ENCODE measurements at regions not wholly inside any gene's neighbourhood (a gene's known extent, or its start where the extent isn't known, plus 50 kb on each side); places are given as distances from the start of the nearest gene placed in this dataset.

DNA sequence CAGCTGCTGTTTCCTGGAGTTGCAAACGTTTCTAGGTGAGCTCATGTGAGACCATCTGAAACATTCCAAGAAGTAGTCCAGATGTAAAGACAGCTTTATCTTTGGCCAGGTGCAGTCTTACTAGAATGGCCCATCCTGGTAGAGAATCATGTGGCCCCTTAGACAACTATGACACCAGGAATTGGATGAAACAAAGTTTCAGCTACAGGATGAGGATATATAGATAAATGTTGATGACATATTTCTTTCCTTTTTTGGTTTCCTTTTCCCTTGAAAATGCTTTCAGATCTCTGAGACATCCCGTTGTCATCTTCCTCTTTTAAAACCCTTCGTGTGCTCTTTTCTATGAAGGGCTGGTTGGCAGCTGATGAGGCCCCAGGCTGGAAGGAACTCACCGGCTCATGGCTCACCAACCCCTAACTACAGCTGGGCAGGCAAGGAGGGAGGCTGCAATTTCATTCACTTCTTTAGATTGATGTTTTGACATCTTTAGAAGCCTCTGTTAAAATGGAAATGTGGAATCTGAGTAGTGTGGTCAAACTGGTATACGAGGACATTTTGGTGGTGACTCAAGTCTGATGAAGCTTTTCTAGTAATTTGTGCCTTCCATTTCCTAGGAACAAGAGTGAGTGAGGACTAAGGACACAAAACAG is 167.9 kb upstream of the TNFAIP3 start:
- no peaks in the 10 kb centered on the region for H3K27me3 ChIP-seq (ENCODE audit: control insufficient read depth, insufficient read depth, low read length)
- DNase-seq, result no peak
- H3K36me3 ChIP-seq (replicated peaks; ENCODE audit: control insufficient read depth, insufficient read depth, low read length), result no peaks in the 10 kb centered on the region
- H3K4me3 ChIP-seq (ENCODE audit: insufficient read depth, low read depth, low read length), result no peak overlapping the region

GRCh38 chr6:137700161-137700560 is 166.9 kb upstream of the TNFAIP3 start:
- Histone ChIP-seq H3K36me3 (replicated peaks; ENCODE audit: control insufficient read depth, insufficient read depth, low read length) (no peaks in the 10 kb centered on the region), H3K27me3 (ENCODE audit: control insufficient read depth, insufficient read depth, low read length) (no peaks in the 10 kb centered on the region), H3K4me3 (ENCODE audit: insufficient read depth, low read depth, low read length) (no peak overlapping the region)
- no peak for DNase-seq

GRCh38 chr6:137700751-137701477 is 166.1 kb upstream of the TNFAIP3 start:
- DNase-seq, result no peak
- no peak overlapping the region for H3K4me3 ChIP-seq (ENCODE audit: insufficient read depth, low read depth, low read length)

GRCh38 chr6:137701942-137702341 is 165.1 kb upstream of the TNFAIP3 start:
- H3K4me3 ChIP-seq (ENCODE audit: insufficient read depth, low read depth, low read length), result no peak overlapping the region
- DNase-seq, result no peak
- H3K27me3 ChIP-seq (ENCODE audit: control insufficient read depth, insufficient read depth, low read length), result no peaks in the 10 kb centered on the region
- no peaks in the 10 kb centered on the region for H3K36me3 ChIP-seq (replicated peaks; ENCODE audit: control insufficient read depth, insufficient read depth, low read length)

More at GRCh38 chr6:137700751-137701477, 166.1 kb upstream of the TNFAIP3 start:
- Histone ChIP-seq H3K27me3 (ENCODE audit: control insufficient read depth, insufficient read depth, low read length) (no peaks in the 10 kb centered on the region), H3K36me3 (replicated peaks; ENCODE audit: control insufficient read depth, insufficient read depth, low read length) (no peaks in the 10 kb centered on the region)

GRCh38 chr6:137702791-137703424 is 164.2 kb upstream of the TNFAIP3 start:
- Histone ChIP-seq H3K27me3 (ENCODE audit: control insufficient read depth, insufficient read depth, low read length) (no peaks in the 10 kb centered on the region), H3K4me3 (ENCODE audit: insufficient read depth, low read depth, low read length) (no peak overlapping the region), H3K36me3 (replicated peaks; ENCODE audit: control insufficient read depth, insufficient read depth, low read length) (no peaks in the 10 kb centered on the region)
- DNase-seq, result no peak

- no peaks in the 10 kb centered on the region for H3K36me3 ChIP-seq (replicated peaks; ENCODE audit: control insufficient read depth, insufficient read depth, low read length)
- no peak for DNase-seq
- no peaks in the 10 kb centered on the region for H3K27me3 ChIP-seq (ENCODE audit: control insufficient read depth, insufficient read depth, low read length)
Observed at GRCh38 chr6:137704802-137705159, 162.3 kb upstream of the TNFAIP3 start.

DNA sequence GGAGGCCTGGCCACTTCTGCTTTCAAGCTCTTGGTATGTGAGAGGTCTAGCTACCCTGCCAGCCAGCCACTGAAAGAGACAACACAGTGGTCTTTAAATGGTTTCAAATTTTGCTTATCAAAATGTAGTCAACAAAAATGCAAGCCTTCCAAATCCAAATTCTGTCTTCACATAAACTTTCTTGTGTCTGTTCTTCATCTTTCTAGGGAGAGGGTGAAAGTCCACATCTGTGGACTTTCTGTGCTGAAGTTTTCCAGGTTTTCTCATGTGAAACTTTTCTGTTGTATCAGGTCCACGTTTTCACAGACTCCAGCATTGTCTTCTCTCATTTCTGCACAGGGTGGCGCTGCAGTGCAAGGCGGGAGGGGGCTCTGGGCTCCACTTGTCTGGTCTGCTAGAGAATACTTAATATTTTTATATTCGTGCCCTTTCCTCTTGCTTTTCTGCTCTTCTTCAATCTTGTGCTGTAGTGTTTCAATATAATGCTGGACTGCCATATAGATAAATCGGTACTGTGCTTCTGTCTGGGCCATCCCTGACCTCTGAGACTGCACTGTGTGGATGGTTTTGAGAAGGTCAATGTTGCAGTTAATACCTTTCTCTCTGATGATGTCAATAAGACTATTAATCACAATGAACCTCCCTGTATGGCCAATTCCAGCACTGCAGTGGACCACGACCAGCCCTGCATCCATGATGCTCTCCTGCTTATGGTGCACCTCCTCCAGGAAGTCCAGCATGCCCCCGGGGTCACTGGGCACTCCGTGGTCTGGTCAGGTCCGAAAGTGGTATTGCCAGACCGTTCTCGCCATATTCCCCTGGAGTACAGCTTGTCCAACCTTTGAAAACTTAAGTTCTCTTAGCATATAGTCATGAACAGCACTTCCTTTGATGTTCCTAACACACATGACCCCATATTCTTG is 161.6 kb upstream of the TNFAIP3 start:
- Histone ChIP-seq H3K27me3 (ENCODE audit: control insufficient read depth, insufficient read depth, low read length) (no peaks in the 10 kb centered on the region), H3K36me3 (replicated peaks; ENCODE audit: control insufficient read depth, insufficient read depth, low read length) (no peaks in the 10 kb centered on the region)
- DNase-seq, result peak; percentile 51

More at GRCh38 chr6:137704802-137705159, 162.3 kb upstream of the TNFAIP3 start:
- no peak overlapping the region for H3K4me3 ChIP-seq (ENCODE audit: insufficient read depth, low read depth, low read length)

DNA sequence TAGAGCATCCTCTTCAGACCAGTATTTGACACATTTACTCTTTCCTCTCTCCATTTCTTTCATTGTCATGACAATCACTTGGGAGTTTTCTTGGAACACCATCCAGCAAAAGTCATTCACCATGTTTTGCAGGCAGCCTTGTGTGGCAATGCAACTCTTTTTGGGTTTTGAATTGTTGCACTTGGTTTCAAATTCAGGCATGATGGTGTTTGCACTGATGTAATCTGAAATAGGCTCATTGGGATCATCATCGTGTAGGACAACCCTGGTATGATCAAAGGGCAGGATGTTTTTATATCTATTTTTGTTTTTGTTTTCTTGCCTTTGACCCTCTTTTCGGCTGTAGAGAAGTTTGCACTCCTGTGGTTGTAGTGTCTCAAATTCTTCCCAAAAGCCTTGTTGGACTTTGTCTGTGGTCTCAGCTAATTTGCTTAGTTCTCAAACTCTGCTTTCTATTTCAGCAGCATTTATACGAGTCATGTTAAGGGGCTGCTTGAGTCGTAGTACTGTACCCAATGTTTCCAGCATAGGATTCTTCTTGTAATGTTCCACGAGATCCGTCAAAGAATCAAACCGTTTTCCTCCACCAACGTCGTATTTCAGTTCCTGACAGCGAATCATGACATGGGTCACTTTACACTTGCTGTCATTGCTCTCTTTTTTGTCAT is 160.8 kb upstream of the TNFAIP3 start:
- Histone ChIP-seq H3K4me3 (ENCODE audit: insufficient read depth, low read depth, low read length) (no peak overlapping the region), H3K36me3 (replicated peaks; ENCODE audit: control insufficient read depth, insufficient read depth, low read length) (no peaks in the 10 kb centered on the region), H3K27me3 (ENCODE audit: control insufficient read depth, insufficient read depth, low read length) (no peaks in the 10 kb centered on the region)
- DNase-seq, result no peak

More for the DNA sequence above, 161.6 kb upstream of the TNFAIP3 start:
- no peak overlapping the region for H3K4me3 ChIP-seq (ENCODE audit: insufficient read depth, low read depth, low read length)

DNA sequence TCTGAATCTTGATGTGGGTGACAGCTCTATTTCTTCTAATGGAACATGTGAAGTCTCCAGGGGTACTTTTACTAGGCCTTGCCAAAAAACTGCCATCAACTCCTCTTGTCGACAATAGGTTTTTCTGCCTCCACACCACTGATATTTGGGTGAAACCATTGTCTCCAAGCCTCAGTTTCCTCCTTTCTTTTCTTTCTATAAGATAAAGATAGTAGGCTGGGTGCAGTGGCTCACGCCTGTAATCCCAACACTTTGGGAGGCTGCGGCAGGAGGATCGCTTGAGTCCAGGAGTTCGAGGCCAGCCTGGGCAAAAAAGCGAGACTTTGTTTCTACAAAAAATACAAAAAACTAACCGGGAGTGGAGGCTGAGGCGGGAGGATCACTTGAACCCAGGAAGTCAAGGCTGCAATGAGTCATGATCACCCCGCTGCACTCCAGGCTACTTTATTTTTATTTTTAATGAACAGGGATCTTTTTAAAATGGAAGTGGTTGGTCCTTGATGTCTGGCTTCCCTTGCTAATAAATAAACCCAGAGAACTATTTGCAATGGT is 159.9 kb upstream of the TNFAIP3 start:
- no peak for DNase-seq
- Histone ChIP-seq H3K36me3 (replicated peaks; ENCODE audit: control insufficient read depth, insufficient read depth, low read length) (no peaks in the 10 kb centered on the region), H3K4me3 (ENCODE audit: insufficient read depth, low read depth, low read length) (no peak overlapping the region)

DNA sequence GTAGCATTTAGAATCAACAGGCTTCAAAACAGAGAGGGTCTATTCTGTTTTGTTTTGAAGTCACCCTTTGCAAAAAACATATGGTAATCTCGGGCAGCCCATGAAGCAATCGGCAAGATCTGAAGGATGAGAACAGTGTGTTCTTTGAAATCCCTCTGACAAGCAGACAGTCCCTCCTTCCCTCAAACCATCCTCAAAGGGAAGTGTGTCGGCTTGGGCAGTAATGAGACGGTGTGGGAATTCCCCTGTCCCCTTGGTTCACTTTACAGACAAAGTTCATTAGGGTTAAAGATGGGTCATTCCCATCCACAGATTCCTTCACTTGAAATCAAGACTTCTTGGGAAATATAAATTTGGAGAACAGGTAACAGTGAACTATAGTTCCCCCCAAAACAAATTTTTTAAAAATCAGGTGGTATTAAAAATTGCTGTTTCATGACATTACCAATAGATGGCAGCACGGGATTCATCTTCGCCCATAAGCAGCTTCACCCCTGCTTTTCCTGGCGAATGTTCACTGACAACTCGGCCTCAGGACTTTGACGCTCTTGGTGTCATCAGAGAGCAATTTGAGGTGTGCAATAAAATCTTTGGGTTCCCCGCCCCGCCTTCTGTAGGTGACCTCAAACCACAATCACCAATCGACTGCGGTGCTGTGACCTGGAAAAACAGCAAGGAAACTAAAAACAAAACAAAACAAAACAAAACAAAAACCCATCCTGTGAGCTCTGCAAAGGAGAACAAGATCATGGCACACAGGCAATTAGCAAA is 159.3 kb upstream of the TNFAIP3 start:
- H3K36me3 ChIP-seq (replicated peaks; ENCODE audit: control insufficient read depth, insufficient read depth, low read length), result no peaks in the 10 kb centered on the region
- no peaks in the 10 kb centered on the region for H3K27me3 ChIP-seq (ENCODE audit: control insufficient read depth, insufficient read depth, low read length)
- H3K4me3 ChIP-seq (ENCODE audit: insufficient read depth, low read depth, low read length), result no peak overlapping the region
- DNase-seq, result peak; percentile 43

More for the DNA sequence above, 159.9 kb upstream of the TNFAIP3 start:
- no peaks in the 10 kb centered on the region for H3K27me3 ChIP-seq (ENCODE audit: control insufficient read depth, insufficient read depth, low read length)

- no peak for DNase-seq
- H3K27me3 ChIP-seq (ENCODE audit: control insufficient read depth, insufficient read depth, low read length), result no peaks in the 10 kb centered on the region
- H3K4me3 ChIP-seq (ENCODE audit: insufficient read depth, low read depth, low read length), result no peak overlapping the region
- no peaks in the 10 kb centered on the region for H3K36me3 ChIP-seq (replicated peaks; ENCODE audit: control insufficient read depth, insufficient read depth, low read length)
Observed at GRCh38 chr6:137708481-137708880, 158.6 kb upstream of the TNFAIP3 start.

GRCh38 chr6:137709424-137710236 is 157.4 kb upstream of the TNFAIP3 start:
- DNase-seq, result no peak
- no peak overlapping the region for H3K4me3 ChIP-seq (ENCODE audit: insufficient read depth, low read depth, low read length)
- H3K27me3 ChIP-seq (ENCODE audit: control insufficient read depth, insufficient read depth, low read length), result no peaks in the 10 kb centered on the region
- H3K36me3 ChIP-seq (replicated peaks; ENCODE audit: control insufficient read depth, insufficient read depth, low read length), result no peaks in the 10 kb centered on the region
